ENCODE measurements at regions not wholly inside any gene's neighbourhood (a gene's known extent, or its start where the extent isn't known, plus 50 kb on each side); places are given as distances from the start of the nearest gene placed in this dataset.

DNA sequence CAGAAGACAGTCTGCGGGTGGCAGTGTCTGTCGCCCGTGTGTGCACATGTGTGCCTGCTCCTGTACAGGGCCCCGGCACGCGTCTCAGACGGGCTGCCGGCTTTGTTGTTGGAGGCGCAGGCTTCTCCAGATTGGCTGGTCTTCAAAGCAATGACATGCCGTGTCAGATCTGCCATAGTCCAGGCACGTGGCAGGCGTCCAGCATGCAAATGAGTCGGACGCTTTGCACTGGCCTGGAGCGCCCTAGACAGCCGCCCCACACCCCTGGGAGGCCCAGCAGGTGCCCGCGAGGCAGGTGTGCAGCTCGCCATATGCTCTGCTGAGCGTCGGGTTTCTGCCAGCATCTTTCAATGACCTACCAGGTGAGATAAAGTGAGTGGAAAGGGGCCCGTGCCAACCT lies 71.5 kb downstream of the GADD45G start:
- TF ChIP-seq, protein P1, sequence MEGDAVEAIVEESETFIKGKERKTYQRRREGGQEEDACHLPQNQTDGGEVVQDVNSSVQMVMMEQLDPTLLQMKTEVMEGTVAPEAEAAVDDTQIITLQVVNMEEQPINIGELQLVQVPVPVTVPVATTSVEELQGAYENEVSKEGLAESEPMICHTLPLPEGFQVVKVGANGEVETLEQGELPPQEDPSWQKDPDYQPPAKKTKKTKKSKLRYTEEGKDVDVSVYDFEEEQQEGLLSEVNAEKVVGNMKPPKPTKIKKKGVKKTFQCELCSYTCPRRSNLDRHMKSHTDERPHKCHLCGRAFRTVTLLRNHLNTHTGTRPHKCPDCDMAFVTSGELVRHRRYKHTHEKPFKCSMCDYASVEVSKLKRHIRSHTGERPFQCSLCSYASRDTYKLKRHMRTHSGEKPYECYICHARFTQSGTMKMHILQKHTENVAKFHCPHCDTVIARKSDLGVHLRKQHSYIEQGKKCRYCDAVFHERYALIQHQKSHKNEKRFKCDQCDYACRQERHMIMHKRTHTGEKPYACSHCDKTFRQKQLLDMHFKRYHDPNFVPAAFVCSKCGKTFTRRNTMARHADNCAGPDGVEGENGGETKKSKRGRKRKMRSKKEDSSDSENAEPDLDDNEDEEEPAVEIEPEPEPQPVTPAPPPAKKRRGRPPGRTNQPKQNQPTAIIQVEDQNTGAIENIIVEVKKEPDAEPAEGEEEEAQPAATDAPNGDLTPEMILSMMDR (conservative IDR thresholded peaks at IDR 0.05 in 1 of 2, IDR thresholded peaks at IDR 0.05 in 1 of 2; ENCODE audit: extremely low read depth in 1 of 2, insufficient read depth in 1 of 2, low read depth in 1 of 2, low read length in 2 of 2): no peak
- TF ChIP-seq EZH2 (IDR thresholded peaks at IDR 0.05; ENCODE audit: borderline replicate concordance, low read length): no peak

Data from mammary epithelial cell (primary cell).